NCI-H748 (cell line): ENCODE measurements at regions not wholly inside any gene's neighbourhood (a gene's known extent, or its start where the extent isn't known, plus 50 kb on each side); places are given as distances from the start of the nearest gene placed in this dataset.
"Not testable (repeated sequence)": the region's sequence is repeated elsewhere in the genome, so short reads cannot be mapped to it uniquely, and the experiment has no call there.

Source experiments
- DNase-seq: peaks from one replicate; lab custom pipeline; 2025; ENCODE audit not compliant: unreplicated experiment; lab: John Stamatoyannopoulos, UW

DNA sequence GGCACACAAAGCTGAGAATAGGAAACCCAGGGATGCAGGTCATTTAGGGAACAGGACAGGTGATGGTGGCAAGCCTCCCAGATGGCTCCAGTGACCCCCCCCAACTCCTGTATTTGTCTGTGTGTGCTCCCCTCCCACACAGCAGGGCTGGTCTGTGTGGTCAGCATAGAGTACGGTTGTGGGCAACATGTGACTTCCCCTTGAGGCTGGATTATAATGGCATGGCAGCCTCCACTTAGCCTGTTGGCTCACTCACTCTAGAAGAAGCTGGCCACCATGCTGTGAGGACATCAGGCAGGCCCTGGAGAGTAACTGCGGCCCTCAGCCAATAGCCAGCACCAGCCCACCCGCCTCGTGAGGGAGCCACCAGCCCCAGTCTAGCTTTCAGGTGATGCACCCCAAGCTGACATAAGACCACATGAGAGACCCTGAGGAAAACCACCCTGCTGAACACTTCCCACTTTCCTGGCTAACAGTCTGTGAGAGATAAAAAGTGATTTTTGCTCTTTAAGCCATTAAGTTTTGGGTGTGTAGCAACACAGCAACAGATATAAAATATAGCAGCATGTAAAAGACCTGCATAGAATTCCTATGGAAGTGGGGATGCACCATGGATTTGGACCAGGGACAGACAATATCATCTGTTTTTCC is 151.3 kb downstream of the LAT start:
- DNase-seq, result not testable (repeated sequence)

DNA sequence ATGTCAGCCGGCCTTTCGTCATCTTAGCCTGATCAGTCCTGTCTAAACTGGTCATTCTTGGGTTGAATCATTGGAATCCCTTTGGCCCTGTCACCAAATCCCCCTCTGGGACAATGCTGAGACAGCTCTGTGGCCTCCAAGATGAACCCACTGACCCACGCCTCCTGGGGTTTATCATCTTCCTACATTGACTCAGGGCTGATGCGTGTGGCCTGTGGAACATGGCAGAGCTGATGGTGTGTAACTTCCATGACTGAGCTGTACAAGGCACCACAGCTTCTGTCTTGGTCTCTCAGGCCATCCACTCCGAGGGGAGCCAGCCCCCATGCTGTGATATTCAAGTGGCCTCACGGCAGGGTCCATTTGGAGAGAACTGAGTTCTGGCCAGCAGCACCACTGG is 150.2 kb downstream of the LAT start:
- not testable (repeated sequence) for DNase-seq

DNA sequence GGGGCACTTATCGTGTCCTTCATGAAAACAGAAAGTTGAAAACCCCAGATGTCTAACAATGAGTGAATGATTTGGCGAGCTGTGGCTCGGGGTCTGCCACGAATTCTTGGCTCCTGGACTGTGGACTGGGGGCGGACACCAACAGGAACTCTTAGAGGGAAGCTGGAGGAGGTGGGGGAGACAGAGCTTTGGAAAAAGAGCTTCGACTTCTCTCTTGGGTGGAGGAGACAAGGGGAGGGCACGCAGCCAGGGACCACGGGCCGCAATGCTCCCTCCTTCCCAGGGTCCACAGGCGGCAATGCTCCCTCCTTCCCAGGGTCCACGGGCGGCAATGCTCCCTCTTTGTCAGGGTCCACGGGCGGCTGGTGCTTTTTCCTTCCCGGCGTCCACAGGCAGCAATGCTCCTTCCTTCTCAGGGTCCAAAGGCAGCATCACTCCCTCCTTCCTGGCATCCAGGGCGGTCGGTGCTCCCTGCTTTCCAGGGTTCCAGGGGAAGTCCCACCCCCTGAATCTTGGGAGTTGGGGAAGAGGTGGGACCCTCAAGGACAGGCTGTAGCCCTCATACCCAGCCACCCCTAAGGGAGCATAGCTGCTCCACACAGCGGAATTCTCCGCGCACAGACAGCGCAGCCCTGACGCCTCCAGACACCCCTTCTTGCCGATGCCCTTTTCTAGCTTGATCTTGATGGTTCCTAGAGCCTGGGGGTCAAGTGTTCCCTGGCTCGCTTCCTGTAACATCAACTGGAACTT is 149.0 kb downstream of the LAT start:
- not testable (repeated sequence) for DNase-seq

- not testable (repeated sequence) for DNase-seq
These were observed 148.0 kb downstream of the LAT start for GRCh38 chr16:29132869-29133268.

DNA sequence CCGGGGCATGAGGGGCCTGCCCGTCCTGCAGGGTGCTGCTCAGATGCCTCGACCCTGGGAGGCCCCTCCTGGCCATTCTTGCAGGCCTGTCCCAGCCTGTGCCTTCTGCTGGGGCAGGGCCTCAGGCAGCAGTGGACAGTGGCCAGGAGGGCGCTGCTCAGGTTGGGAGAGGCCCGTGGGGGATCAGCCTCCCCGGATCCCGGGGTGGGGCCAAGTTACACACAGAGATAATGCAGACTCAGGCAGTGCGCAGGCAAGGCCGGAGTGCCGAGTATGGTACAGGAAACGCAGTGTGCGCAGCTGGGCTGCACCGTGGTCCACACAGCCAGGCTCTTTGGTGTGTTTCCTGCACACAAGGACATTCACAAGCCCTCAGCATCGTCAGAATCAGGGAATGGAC is 147.6 kb downstream of the LAT start:
- DNase-seq, result not testable (repeated sequence)

- DNase-seq, result not testable (repeated sequence)
These were observed 146.3 kb downstream of the LAT start for GRCh38 chr16:29130901-29131851.

- DNase-seq, result not testable (repeated sequence)
These were observed 145.4 kb downstream of the LAT start for GRCh38 chr16:29130131-29130711.

- DNase-seq, result not testable (repeated sequence)
These were observed 144.7 kb downstream of the LAT start for GRCh38 chr16:29129458-29130038.

GRCh38 chr16:29128732-29129457 is 144.0 kb downstream of the LAT start:
- DNase-seq, result not testable (repeated sequence)

DNA sequence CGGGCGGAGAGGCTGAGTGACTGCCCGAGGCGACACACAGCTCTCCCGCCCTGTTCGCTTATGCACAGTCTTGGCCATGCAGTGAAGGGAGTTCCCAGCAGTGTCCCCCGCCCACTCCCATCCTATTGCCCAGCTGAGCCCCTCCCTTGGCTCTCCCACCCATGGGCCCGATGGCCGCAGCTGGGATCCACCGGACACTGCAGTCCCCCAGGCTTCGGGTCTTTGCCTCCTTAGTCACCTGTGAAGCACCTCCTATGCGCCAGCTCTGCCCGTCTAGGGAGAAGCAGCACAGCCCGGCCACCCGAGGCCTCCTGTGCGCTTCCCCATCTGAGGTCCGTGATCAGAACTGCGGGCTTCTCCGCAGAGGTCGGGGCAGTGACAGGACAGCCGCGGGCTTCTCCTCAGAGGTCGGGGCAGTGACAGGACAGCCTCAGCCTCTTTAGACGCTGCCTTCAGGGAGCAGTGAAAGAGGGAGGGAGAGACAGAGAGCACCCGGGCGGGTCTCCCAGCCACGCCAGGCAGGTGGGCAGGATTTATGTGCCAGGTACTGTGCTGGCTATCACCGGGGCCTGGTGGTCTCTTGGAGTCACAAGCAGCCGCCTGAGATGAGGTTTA is 143.1 kb downstream of the LAT start:
- not testable (repeated sequence) for DNase-seq

GRCh38 chr16:29126616-29127015 is 141.8 kb downstream of the LAT start:
- DNase-seq, result no peak

DNA sequence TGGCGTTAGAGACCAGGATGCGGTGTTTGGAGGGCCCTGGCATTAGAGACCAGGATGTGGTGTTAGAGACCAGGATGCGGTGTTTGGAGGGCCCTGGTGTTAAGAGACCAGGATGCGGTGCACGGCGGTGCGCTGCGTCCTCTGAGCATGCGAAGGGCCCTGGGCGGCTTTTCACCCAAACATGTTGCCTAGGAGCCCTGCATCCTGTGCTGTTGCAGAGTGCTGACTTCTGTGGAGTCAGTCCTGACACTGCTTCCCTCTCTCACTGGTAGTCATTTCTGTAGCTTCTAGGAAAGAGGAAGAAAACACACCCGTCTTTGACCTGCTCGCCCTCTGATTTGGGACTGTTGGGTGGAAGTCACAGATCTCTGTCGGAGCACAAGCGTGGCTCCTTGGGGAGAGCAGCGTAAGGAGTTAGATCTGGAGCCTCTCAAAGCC is 141.2 kb downstream of the LAT start:
- no peak for DNase-seq

GRCh38 chr16:29124828-29125227 is 140.0 kb downstream of the LAT start:
- no peak for DNase-seq

- not testable (repeated sequence) for DNase-seq
These were observed 139.3 kb downstream of the LAT start for GRCh38 chr16:29124162-29124561.

DNA sequence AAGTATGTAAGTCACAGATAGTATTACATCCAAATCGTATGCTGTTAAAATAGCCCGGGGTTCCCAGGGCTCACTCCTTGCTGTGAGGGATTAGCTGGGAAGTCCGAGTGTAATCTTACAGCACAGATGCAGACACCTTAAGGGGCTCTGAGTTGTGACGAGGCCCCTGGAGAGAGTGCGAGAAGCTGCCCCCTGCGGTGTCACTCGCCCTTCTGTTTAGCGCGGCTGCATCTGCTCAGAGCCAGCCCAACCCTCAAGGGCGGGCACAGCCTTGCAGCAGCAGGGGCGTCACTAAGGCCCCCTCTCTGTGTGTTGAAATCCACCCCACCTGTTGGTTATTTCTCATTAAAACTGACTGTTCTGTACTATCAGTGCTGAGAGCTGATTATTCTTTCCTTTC is 135.8 kb downstream of the LAT start:
- not testable (repeated sequence) for DNase-seq

DNA sequence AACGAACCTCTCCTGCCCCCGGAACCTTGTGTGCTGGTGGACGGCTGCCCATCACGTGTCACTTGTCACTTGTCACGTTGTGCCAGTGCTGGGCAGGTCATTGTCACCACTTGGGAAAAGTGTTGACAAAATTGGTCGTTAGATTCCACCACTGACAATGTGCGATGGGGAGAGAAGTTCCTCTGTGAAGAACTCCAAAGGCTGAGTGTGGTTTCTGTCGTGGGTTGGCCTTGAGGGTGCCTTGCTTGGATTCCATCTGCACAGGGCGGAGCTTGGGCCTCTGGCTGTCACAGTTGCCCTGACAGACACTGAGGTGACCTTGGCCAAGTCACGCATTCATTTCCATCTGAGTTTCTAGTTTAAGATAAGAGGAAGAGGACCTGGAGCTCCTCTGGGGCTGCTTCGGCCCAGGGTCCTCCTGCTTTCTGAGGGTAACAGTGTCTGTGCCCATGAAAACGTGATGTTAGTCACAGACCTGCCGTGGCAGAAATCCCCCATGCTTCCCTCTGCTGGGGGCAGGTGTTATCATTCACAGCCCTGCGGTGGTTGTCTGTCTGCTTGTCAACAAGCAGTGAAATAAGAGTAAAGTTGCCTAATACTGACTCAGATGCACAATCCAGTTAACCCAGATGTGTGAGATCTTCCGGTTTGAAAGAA is 133.6 kb downstream of the LAT start:
- DNase-seq, result not testable (repeated sequence)

DNA sequence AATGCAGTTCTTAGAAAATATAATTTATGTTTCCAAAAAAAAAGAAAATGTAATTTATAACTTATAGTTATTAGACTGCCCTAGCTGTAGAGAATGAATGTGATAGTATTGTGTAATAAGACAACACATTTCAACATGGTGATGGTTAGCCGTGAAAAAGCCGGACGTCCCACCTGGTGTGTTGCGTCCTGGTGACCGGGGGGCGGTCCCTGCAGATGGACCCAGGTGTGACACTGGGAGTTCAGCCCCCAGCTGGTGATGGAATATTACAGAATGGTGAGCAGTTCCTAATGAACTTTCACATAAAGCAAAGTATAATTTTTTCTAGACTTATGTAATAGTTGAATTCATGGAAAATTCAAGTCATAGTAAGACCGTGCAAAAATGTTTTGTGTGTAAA is 132.8 kb downstream of the LAT start:
- no peak for DNase-seq

DNA sequence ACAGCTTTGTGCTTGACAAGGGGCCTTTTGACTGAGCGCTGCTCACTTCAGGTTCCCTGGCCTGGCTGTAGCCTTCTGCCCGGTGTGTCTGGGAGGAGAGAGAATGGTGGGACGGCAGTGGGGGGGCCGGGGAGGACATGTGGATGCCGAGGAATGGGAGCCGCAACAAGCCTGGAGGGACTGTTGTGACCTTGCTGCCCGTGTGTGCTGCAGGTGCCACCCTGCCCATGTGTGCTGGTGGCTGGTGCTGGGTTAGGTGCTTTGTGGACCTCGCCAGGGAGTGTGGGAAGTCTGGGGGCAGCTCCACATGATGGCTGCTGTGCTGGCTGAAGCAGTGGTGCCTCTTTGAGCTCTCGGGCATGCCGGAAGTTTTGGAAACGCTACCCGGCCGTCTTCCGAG is 132.1 kb downstream of the LAT start:
- DNase-seq, result no peak

GRCh38 chr16:29116207-29116606 is 131.4 kb downstream of the LAT start:
- not testable (repeated sequence) for DNase-seq
